ENCODE measurements at regions not wholly inside any gene's neighbourhood (a gene's known extent, or its start where the extent isn't known, plus 50 kb on each side); places are given as distances from the start of the nearest gene placed in this dataset.

DNA sequence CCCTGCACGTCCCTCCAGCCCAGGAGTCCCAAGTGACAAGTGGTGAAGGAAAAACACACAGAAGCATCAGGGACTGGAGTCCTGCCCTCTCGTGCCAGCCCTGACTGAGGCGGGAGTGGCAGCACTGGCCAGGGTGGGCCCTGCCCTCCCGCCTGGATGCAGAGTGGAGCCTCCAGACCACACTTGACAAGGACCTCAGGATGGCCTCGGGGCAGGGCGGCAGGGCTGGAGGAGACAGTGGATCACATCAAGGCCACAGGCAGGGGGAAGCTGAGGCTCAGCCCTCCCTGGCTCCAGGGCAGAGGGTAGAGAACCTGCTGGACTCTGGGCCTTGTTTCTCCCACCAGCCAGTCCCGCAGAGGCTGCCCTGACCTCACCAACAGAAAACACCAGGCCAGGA is 128.8 kb upstream of the CDH4 start:
- TF ChIP-seq, protein P1, sequence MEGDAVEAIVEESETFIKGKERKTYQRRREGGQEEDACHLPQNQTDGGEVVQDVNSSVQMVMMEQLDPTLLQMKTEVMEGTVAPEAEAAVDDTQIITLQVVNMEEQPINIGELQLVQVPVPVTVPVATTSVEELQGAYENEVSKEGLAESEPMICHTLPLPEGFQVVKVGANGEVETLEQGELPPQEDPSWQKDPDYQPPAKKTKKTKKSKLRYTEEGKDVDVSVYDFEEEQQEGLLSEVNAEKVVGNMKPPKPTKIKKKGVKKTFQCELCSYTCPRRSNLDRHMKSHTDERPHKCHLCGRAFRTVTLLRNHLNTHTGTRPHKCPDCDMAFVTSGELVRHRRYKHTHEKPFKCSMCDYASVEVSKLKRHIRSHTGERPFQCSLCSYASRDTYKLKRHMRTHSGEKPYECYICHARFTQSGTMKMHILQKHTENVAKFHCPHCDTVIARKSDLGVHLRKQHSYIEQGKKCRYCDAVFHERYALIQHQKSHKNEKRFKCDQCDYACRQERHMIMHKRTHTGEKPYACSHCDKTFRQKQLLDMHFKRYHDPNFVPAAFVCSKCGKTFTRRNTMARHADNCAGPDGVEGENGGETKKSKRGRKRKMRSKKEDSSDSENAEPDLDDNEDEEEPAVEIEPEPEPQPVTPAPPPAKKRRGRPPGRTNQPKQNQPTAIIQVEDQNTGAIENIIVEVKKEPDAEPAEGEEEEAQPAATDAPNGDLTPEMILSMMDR (IDR thresholded peaks at IDR 0.05; ENCODE audit: insufficient read depth, low read length, severe bottlenecking), result no peak
- no peak for DNase-seq (ENCODE audit: low read depth)
- H3K4me3 ChIP-seq (ENCODE audit: low read depth, low read length), result no peak overlapping the region
- no peaks in the 10 kb centered on the region for H3K36me3 ChIP-seq (ENCODE audit: control insufficient read depth, insufficient read depth, low read length)
- FAIRE-seq, result no peak
- H3K27me3 ChIP-seq (ENCODE audit: control insufficient read depth, insufficient read depth, low read length), result no peaks in the 10 kb centered on the region

DNA sequence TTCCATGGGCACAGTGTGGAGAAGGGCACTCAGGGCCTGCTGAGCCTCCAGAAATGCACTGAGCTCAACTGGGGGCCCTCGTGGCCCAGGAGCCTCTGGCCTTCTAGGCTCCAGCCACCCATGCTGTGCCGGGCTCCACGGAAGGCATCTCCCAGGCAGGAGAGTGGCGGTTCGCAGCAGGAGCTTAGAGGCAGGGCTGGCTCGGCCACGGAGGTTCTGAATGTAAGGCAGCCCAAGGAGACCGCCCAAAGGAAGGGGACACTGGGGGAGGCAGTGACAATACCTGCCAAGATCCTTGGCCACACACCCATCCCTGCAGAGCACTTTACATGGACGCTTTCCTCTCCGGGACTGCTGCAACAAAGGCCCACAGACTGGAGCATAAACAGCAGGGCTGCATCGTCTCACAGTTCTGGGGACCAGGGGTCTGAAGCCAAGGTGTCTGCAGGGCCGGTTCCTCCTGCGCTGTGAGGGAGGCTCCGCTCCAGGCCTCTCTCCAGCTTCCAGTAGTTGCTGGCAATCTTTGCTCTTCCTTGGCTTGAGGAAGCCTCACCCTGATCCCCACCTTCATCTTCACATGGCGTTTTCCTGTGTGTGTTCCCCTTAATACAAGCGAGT is 128.2 kb upstream of the CDH4 start:
- Histone ChIP-seq H3K4me3 (ENCODE audit: low read depth, low read length) (no peak overlapping the region), H3K27me3 (ENCODE audit: control insufficient read depth, insufficient read depth, low read length) (no peaks in the 10 kb centered on the region), H3K36me3 (ENCODE audit: control insufficient read depth, insufficient read depth, low read length) (no peaks in the 10 kb centered on the region)
- no peak for FAIRE-seq
- TF ChIP-seq, protein P1 (IDR thresholded peaks at IDR 0.05; ENCODE audit: insufficient read depth, low read length, severe bottlenecking), result no peak
- DNase-seq (ENCODE audit: low read depth), result no peak

DNA sequence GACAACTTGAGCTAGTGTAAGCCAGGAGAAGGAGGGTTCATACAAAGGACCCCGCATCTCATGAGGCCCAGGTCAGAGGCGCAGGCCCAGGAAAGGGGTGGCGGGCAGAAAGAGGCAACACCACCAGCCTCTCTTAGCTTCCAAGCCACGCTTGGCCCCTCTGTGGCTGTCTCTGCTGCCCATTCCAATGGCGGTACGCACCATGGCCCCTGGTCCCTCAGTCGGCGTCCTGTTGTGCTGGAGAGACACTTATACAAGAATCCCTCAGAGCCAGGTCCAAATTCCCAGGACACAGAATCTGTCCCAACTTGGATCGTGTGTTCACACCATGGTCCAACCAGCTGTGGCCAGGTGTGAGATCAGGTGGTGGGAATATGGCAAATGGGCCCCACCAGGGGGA is 127.0 kb upstream of the CDH4 start:
- no peaks in the 10 kb centered on the region for H3K36me3 ChIP-seq (ENCODE audit: control insufficient read depth, insufficient read depth, low read length)

DNA sequence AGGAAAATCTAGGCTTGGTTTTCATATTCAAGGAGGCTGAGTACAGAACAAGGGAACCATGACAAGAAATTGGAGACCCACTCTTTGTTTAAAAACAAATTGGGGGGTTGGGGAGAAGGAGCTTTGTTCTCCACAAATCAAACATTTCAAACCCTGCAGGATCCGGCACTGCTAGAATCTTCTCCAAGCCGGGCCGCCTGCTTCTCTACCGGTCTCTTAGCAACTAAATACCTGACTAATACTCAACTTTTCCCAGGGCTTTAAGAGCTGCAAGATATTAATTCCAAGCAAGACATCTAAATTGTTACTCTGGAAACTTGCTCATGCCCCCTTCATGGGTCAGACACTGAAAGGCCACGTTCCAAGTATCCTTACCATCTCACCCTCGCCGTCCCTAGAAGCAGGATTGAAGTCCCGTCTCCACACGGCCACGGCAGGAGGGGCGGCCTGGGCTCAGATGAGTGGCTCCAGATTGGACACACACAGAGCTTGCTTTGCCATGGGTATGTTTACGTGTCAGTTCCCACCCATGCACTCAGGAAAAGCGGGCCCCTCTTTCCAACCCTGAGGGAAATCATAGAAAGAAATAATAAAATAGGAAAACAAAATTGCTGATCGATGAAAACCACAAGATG is 126.4 kb upstream of the CDH4 start:
- Histone ChIP-seq H3K36me3 (ENCODE audit: control insufficient read depth, insufficient read depth, low read length) (no peaks in the 10 kb centered on the region), H3K4me3 (ENCODE audit: low read depth, low read length) (no peak overlapping the region), H3K27me3 (ENCODE audit: control insufficient read depth, insufficient read depth, low read length) (no peaks in the 10 kb centered on the region)
- FAIRE-seq (no peak), DNase-seq (ENCODE audit: low read depth) (no peak)
- TF ChIP-seq, protein P1 (IDR thresholded peaks at IDR 0.05; ENCODE audit: insufficient read depth, low read length, severe bottlenecking), result no peak

More for the DNA sequence above, 127.0 kb upstream of the CDH4 start:
- no peaks in the 10 kb centered on the region for H3K27me3 ChIP-seq (ENCODE audit: control insufficient read depth, insufficient read depth, low read length)
- H3K4me3 ChIP-seq (ENCODE audit: low read depth, low read length), result no peak overlapping the region
- DNase-seq (ENCODE audit: low read depth), result no peak
- TF ChIP-seq, protein P1 (IDR thresholded peaks at IDR 0.05; ENCODE audit: insufficient read depth, low read length, severe bottlenecking), result no peak
- no peak for FAIRE-seq

DNA sequence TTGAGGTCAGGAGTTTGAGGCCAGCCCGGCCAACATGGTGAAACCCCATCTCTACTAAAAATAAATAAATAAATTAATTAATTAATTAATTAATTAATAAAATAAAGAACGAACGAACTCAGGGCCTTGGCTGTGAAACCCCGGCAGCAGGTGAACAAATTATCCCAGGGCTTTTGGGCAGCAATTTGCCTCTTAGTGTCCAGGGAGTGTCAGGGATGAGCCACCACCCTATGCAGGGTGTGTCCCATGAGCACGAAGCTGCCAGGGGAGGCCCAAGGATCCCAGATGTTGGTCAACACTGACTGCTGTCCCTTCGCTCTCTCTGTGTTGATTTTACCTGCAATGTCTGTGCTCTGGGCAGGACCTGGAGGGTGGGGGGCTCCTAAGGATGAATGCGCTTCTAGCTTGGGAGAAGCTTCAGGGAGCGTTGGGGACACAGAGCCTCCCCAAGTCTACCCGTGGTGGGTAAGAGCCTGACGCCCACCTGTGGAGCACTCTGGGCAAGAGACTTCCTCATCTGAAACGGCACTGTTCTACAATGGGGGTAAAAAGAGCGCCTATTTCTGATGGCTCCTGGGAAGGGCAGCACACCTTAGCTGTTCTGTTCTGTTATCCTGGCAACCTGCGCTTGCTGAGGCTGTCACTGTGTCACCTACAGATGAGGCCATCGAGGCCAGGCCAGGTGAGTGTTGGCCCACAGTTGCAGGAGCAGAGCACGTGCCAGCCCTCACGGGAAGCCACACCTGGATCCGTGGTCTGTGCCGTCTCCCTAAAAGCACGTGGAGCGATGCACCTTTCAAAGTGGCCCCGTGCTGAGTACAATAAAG is 125.5 kb upstream of the CDH4 start:
- Histone ChIP-seq H3K27me3 (ENCODE audit: control insufficient read depth, insufficient read depth, low read length) (no peaks in the 10 kb centered on the region), H3K4me3 (ENCODE audit: low read depth, low read length) (no peak overlapping the region), H3K36me3 (ENCODE audit: control insufficient read depth, insufficient read depth, low read length) (no peaks in the 10 kb centered on the region)
- no peak for FAIRE-seq
- TF ChIP-seq, protein P1 (IDR thresholded peaks at IDR 0.05; ENCODE audit: insufficient read depth, low read length, severe bottlenecking), result no peak
- DNase-seq (ENCODE audit: low read depth), result no peak
